ENCODE measurements at regions not wholly inside any gene's neighbourhood (a gene's known extent, or its start where the extent isn't known, plus 50 kb on each side); places are given as distances from the start of the nearest gene placed in this dataset.
A peak's percentile ranks its signal among the peaks of the same experiment; 100 is the strongest.
"Not testable (repeated sequence)": the region's sequence is repeated elsewhere in the genome, so short reads cannot be mapped to it uniquely, and the experiment has no call there.

GRCh38 chr5:87778876-87779275 is 366.1 kb upstream of the CCNH start:
- ATAC-seq (ENCODE audit: low FRiP score) (no peak), DNase-seq (no peak)
- intact Hi-C loops (cut with DNase I): no loop called here
- Histone ChIP-seq H3K9me3 (ENCODE audit: control insufficient read depth, low read length) (no peaks in the 10 kb centered on the region), H3K36me3 (ENCODE audit: control insufficient read depth in 1 of 2, insufficient read depth in 2 of 2, low read length in 1 of 2) (no peaks in the 10 kb centered on the region), H3K27me3 (ENCODE audit: control insufficient read depth in 1 of 2, insufficient read depth in 2 of 2, low read length in 1 of 2) (no peaks in the 10 kb centered on the region), H3K27ac (ENCODE audit: low read depth in 1 of 2, low read length in 2 of 2) (no peak overlapping the region), H3K4me1 (ENCODE audit: control insufficient read depth in 1 of 2, insufficient read depth in 2 of 2, low read length in 2 of 2) (no peaks in the 10 kb centered on the region), H3K4me3 (ENCODE audit: low read length in 2 of 2) (no peak overlapping the region)
- WGBS, 2 donors: 77 to 85% methylated on average over 1 of the region's 1 CpG

DNA sequence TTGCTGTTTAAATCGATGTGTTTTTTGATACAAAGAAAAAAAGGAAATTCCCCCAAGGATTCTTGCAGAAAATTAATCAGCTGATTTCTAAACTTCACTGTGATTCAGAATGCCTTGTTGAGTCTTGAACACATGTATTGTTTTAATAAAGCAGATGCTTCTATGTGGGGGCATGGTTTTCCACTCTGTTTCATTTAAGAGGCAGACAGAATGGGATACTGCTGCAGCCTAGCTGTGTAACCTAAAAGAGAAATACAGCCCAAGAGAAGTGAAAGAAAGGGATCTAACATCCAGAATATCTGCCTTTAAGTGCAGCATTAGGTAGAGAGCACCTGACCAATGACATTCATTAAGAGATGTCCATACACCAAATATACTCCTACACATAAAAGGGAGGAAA is 365.1 kb upstream of the CCNH start:
- Histone ChIP-seq H3K36me3 (ENCODE audit: control insufficient read depth in 1 of 2, insufficient read depth in 2 of 2, low read length in 1 of 2) (no peaks in the 10 kb centered on the region), H3K27me3 (ENCODE audit: control insufficient read depth in 1 of 2, insufficient read depth in 2 of 2, low read length in 1 of 2) (no peaks in the 10 kb centered on the region), H3K27ac (ENCODE audit: low read depth in 1 of 2, low read length in 2 of 2) (no peak overlapping the region), H3K4me3 (ENCODE audit: low read length in 2 of 2) (no peak overlapping the region), H3K9me3 (ENCODE audit: control insufficient read depth, low read length) (no peaks in the 10 kb centered on the region), H3K4me1 (ENCODE audit: control insufficient read depth in 1 of 2, insufficient read depth in 2 of 2, low read length in 2 of 2) (no peaks in the 10 kb centered on the region)
- 63 to 78% methylated on average over 1 of the region's 1 CpG for WGBS, 2 donors
- DNase-seq: no peak
- no peak for ATAC-seq (ENCODE audit: low FRiP score)
- intact Hi-C loops (cut with DNase I): no loop called here

DNA sequence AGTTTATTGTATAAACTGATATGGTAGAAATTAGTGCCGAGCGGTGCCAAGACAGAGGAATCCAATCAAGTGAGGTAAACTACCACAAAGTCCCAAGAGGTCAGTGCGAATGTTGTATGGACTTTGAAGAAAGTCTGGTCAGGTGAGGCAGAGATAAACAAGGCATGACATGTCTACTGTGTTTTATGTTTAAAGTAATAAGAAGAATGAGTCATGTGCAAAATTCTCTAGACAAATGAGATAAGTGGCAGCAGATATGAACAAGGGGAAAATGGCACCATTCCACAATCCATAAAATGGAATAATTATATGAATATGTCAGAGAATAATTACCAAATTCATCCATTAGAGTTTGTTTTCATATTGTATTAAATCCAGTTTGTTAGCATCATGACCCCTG is 364.1 kb upstream of the CCNH start:
- ATAC-seq (ENCODE audit: low FRiP score) (no peak), DNase-seq (no peak)
- no peak overlapping the region for H3K27ac ChIP-seq (ENCODE audit: low read depth in 1 of 2, low read length in 2 of 2)
- intact Hi-C loops (cut with DNase I): no loop called here
- no peaks in the 10 kb centered on the region for H3K9me3 ChIP-seq (ENCODE audit: control insufficient read depth, low read length)
- no peak overlapping the region for H3K4me3 ChIP-seq (ENCODE audit: low read length in 2 of 2)
- H3K4me1 ChIP-seq (ENCODE audit: control insufficient read depth in 1 of 2, insufficient read depth in 2 of 2, low read length in 2 of 2): no peaks in the 10 kb centered on the region
- WGBS, 2 donors: 82 to 86% methylated on average over 3 of the region's 3 CpGs
- H3K36me3 ChIP-seq (ENCODE audit: control insufficient read depth in 1 of 2, insufficient read depth in 2 of 2, low read length in 1 of 2): no peaks in the 10 kb centered on the region
- H3K27me3 ChIP-seq (ENCODE audit: control insufficient read depth in 1 of 2, insufficient read depth in 2 of 2, low read length in 1 of 2): no peaks in the 10 kb centered on the region

GRCh38 chr5:87776302-87776701 is 363.6 kb upstream of the CCNH start:
- H3K27me3 ChIP-seq (ENCODE audit: control insufficient read depth in 1 of 2, insufficient read depth in 2 of 2, low read length in 1 of 2); H3K27ac ChIP-seq (ENCODE audit: low read depth in 1 of 2, low read length in 2 of 2); H3K4me1 ChIP-seq (ENCODE audit: control insufficient read depth in 1 of 2, insufficient read depth in 2 of 2, low read length in 2 of 2); H3K9me3 ChIP-seq (ENCODE audit: control insufficient read depth, low read length); H3K4me3 ChIP-seq (ENCODE audit: low read length in 2 of 2); ATAC-seq (ENCODE audit: low FRiP score); DNase-seq; intact Hi-C loops (cut with DNase I); H3K36me3 ChIP-seq (ENCODE audit: control insufficient read depth in 1 of 2, insufficient read depth in 2 of 2, low read length in 1 of 2): not testable (repeated sequence)
- WGBS, 2 donors: 91 to 92% methylated on average over 7 of the region's 7 CpGs

GRCh38 chr5:87775228-87775627 is 362.5 kb upstream of the CCNH start:
- Histone ChIP-seq H3K27me3 (ENCODE audit: control insufficient read depth in 1 of 2, insufficient read depth in 2 of 2, low read length in 1 of 2) (no peaks in the 10 kb centered on the region), H3K9me3 (ENCODE audit: control insufficient read depth, low read length) (no peaks in the 10 kb centered on the region), H3K4me1 (ENCODE audit: control insufficient read depth in 1 of 2, insufficient read depth in 2 of 2, low read length in 2 of 2) (no peaks in the 10 kb centered on the region), H3K27ac (ENCODE audit: low read depth in 1 of 2, low read length in 2 of 2) (no peak overlapping the region), H3K4me3 (ENCODE audit: low read length in 2 of 2) (no peak overlapping the region), H3K36me3 (ENCODE audit: control insufficient read depth in 1 of 2, insufficient read depth in 2 of 2, low read length in 1 of 2) (no peaks in the 10 kb centered on the region)
- DNase-seq (no peak), ATAC-seq (ENCODE audit: low FRiP score) (no peak)
- WGBS, 2 donors: 55 to 60% methylated on average over 2 of the region's 2 CpGs
- intact Hi-C loops (cut with DNase I): no loop called here

DNA sequence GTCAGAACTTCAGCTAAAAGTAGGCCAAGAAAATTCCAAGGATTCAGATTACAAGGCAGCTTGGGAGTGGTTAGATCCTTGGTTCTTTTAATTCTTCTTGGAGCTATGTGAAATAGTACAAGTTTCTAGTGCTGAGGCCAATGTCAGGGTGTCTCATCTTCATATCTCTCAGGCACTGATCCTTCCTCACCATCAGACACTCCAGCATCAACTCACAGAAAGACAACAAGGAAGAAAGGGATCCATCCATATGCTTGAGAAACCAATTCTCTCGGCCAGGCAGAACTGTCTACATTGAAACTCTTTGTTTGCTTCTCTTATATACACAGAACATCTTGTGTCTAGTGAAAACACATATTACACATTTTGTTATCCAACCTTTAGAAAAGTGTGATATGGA is 362.1 kb upstream of the CCNH start:
- Histone ChIP-seq H3K4me3 (ENCODE audit: low read length in 2 of 2) (no peak overlapping the region), H3K27me3 (ENCODE audit: control insufficient read depth in 1 of 2, insufficient read depth in 2 of 2, low read length in 1 of 2) (no peaks in the 10 kb centered on the region), H3K27ac (ENCODE audit: low read depth in 1 of 2, low read length in 2 of 2) (no peak overlapping the region), H3K36me3 (ENCODE audit: control insufficient read depth in 1 of 2, insufficient read depth in 2 of 2, low read length in 1 of 2) (no peaks in the 10 kb centered on the region), H3K9me3 (ENCODE audit: control insufficient read depth, low read length) (no peaks in the 10 kb centered on the region), H3K4me1 (ENCODE audit: control insufficient read depth in 1 of 2, insufficient read depth in 2 of 2, low read length in 2 of 2) (no peaks in the 10 kb centered on the region)
- ATAC-seq (ENCODE audit: low FRiP score): no peak
- DNase-seq: no peak
- 88% methylated on average over 1 of the region's 1 CpG for WGBS, 2 donors
- intact Hi-C loops (cut with DNase I): no loop called here

DNA sequence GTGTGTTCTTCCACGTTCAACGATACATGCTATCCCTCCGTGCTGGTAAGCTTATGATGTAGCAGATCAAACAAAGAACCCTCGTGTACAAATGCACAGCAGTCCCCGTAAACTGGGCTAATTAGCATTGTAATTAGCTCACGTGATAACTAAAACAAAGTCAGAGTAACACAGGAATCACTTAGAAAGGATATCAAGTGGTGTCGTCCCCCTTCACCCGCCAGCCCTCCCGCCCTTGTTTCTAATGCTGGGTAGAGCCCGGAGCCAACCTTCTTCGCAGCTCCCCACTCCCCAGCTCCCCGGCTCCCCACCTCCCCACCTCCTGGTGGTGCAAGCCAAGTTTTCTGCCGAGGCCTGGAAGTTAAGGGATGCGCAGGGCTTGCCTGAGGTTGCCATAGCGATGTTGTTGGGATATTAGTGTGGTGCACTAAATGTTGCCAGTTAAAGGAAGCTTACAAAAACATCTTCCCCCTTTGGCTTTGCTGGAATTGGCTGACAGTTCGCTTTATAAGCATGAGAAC is 357.9 kb upstream of the CCNH start:
- DNase-seq (peak in 1 of 2 donors; percentile 47), ATAC-seq (ENCODE audit: low FRiP score) (no peak)
- Histone ChIP-seq H3K27ac (ENCODE audit: low read depth in 1 of 2, low read length in 2 of 2) (no peak overlapping the region), H3K36me3 (ENCODE audit: control insufficient read depth in 1 of 2, insufficient read depth in 2 of 2, low read length in 1 of 2) (no peaks in the 10 kb centered on the region), H3K4me3 (ENCODE audit: low read length in 2 of 2) (no peak overlapping the region), H3K27me3 (ENCODE audit: control insufficient read depth in 1 of 2, insufficient read depth in 2 of 2, low read length in 1 of 2) (no peaks in the 10 kb centered on the region), H3K9me3 (ENCODE audit: control insufficient read depth, low read length) (no peaks in the 10 kb centered on the region), H3K4me1 (ENCODE audit: control insufficient read depth in 1 of 2, insufficient read depth in 2 of 2, low read length in 2 of 2) (no peaks in the 10 kb centered on the region)
- 13 to 16% methylated on average over 16 of the region's 16 CpGs for WGBS, 2 donors
- intact Hi-C loops (cut with DNase I): no loop called here

DNA sequence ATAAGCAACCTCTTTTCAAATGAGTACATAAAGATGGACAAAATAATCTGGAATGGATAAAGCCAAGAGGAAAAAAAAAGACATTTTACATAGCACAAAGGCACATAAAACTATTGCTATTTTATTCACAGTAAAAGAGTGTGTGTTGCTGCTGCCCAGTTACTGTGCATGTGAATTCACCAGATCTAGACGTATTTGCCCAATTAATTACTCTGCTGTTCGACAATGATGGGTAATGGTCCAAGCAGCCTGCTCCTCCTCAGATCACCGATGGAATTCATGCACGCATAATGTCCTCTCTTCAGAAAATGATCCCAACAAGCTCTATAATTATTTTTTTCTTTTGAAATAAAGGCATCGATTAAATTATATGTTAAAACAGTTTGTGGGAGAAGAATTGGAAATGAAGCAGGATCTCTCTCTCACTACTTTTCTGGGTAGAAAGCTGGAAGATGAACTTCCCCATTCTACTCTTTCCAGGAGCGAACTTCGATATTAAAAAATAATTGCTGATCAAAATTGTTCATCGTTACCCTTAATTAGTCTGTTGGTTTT is 357.4 kb upstream of the CCNH start:
- H3K27ac ChIP-seq (ENCODE audit: low read depth in 1 of 2, low read length in 2 of 2): no peak overlapping the region
- intact Hi-C loops (cut with DNase I): no loop called here
- DNase-seq (no peak), ATAC-seq (ENCODE audit: low FRiP score) (no peak)
- no peak overlapping the region for H3K4me3 ChIP-seq (ENCODE audit: low read length in 2 of 2)
- no peaks in the 10 kb centered on the region for H3K9me3 ChIP-seq (ENCODE audit: control insufficient read depth, low read length)
- 70 to 76% methylated on average over 8 of the region's 8 CpGs for WGBS, 2 donors
- H3K36me3 ChIP-seq (ENCODE audit: control insufficient read depth in 1 of 2, insufficient read depth in 2 of 2, low read length in 1 of 2): no peaks in the 10 kb centered on the region
- H3K4me1 ChIP-seq (ENCODE audit: control insufficient read depth in 1 of 2, insufficient read depth in 2 of 2, low read length in 2 of 2): no peaks in the 10 kb centered on the region
- H3K27me3 ChIP-seq (ENCODE audit: control insufficient read depth in 1 of 2, insufficient read depth in 2 of 2, low read length in 1 of 2): no peaks in the 10 kb centered on the region

DNA sequence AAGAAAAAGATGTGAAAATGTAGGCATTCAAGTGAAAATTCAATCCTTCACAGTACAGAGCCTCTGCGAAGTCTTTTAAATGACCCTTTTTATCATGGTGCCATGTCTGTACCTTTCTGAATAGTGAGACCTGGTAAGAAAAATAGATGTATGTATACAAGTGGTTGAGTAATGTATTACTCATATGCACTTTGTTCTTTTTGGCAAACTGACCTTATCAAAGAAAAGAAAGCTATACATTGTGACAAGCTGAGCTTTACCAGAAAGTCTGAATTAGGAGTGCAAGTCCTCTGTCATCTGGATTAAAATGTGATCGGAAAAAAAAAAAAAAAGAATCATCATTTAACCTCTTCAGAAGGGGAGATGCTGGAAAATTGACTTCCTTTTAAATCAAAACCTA is 356.4 kb upstream of the CCNH start:
- no peak for DNase-seq
- Histone ChIP-seq H3K36me3 (ENCODE audit: control insufficient read depth in 1 of 2, insufficient read depth in 2 of 2, low read length in 1 of 2) (no peaks in the 10 kb centered on the region), H3K27ac (ENCODE audit: low read depth in 1 of 2, low read length in 2 of 2) (no peak overlapping the region), H3K4me3 (ENCODE audit: low read length in 2 of 2) (no peak overlapping the region), H3K27me3 (ENCODE audit: control insufficient read depth in 1 of 2, insufficient read depth in 2 of 2, low read length in 1 of 2) (no peaks in the 10 kb centered on the region), H3K4me1 (ENCODE audit: control insufficient read depth in 1 of 2, insufficient read depth in 2 of 2, low read length in 2 of 2) (no peaks in the 10 kb centered on the region), H3K9me3 (ENCODE audit: control insufficient read depth, low read length) (no peaks in the 10 kb centered on the region)
- ATAC-seq (ENCODE audit: low FRiP score): no peak
- intact Hi-C loops (cut with DNase I): no loop called here
- 59 to 74% methylated on average over 2 of the region's 2 CpGs for WGBS, 2 donors
